ENCODE measurements at regions not wholly inside any gene's neighbourhood (a gene's known extent, or its start where the extent isn't known, plus 50 kb on each side); places are given as distances from the start of the nearest gene placed in this dataset.

GRCh38 chr5:61800450-61800849, 468.4 kb downstream of the ZSWIM6 start:
- Mint-ChIP-seq H3K36me3 (no peaks in the 10 kb centered on the region), H3K9me3 (peaks cover 0 to 2% of the 10 kb centered on the region in 2 donors), H3K27me3 (ENCODE audit: low read depth in 2 of 2) (no peaks in the 10 kb centered on the region), H3K4me3 (no peak overlapping the region), H3K4me1 (no peaks in the 10 kb centered on the region), H3K27ac (no peak overlapping the region)
- no peaks in the 10 kb centered on the region for H3K4me1 ChIP-seq (ENCODE audit: control insufficient read depth, insufficient read depth, low read length)
- no peaks in the 10 kb centered on the region for H3K9me3 ChIP-seq (ENCODE audit: control insufficient read depth, insufficient read depth, low read length)
- no peak overlapping the region for H3K27ac ChIP-seq (ENCODE audit: low read length)
- DNase-seq = no peak
- no peaks in the 10 kb centered on the region for H3K27me3 ChIP-seq (ENCODE audit: control insufficient read depth, insufficient read depth, low read length)
- TF ChIP-seq CTCF (IDR thresholded peaks at IDR 0.05) = no peak
- no peaks in the 10 kb centered on the region for H3K36me3 ChIP-seq (ENCODE audit: control insufficient read depth, insufficient read depth, low read length)
- intact Hi-C loops (cut with micrococcal nuclease) = no loop called here
- no peak for ATAC-seq
- no peak overlapping the region for H3K4me3 ChIP-seq (ENCODE audit: low read length)
- WGBS (ENCODE audit: insufficient coverage) = 91% methylated on average over 4 of the region's 4 CpGs

GRCh38 chr5:61801174-61801573, 469.1 kb downstream of the ZSWIM6 start:
- no peaks in the 10 kb centered on the region for H3K36me3 ChIP-seq (ENCODE audit: control insufficient read depth, insufficient read depth, low read length)
- H3K27ac ChIP-seq (ENCODE audit: low read length) = no peak overlapping the region
- TF ChIP-seq CTCF (IDR thresholded peaks at IDR 0.05) = no peak
- DNase-seq (no peak), ATAC-seq (no peak)
- 61% methylated on average over 4 of the region's 4 CpGs for WGBS (ENCODE audit: insufficient coverage)
- Mint-ChIP-seq H3K27ac (no peak overlapping the region), H3K36me3 (no peaks in the 10 kb centered on the region), H3K27me3 (ENCODE audit: low read depth in 2 of 2) (no peaks in the 10 kb centered on the region), H3K9me3 (peaks cover 0 to 2% of the 10 kb centered on the region in 2 donors), H3K4me1 (no peaks in the 10 kb centered on the region), H3K4me3 (no peak overlapping the region)
- H3K9me3 ChIP-seq (ENCODE audit: control insufficient read depth, insufficient read depth, low read length) = no peaks in the 10 kb centered on the region
- no peak overlapping the region for H3K4me3 ChIP-seq (ENCODE audit: low read length)
- no peaks in the 10 kb centered on the region for H3K4me1 ChIP-seq (ENCODE audit: control insufficient read depth, insufficient read depth, low read length)
- intact Hi-C loops (cut with micrococcal nuclease) = no loop called here
- H3K27me3 ChIP-seq (ENCODE audit: control insufficient read depth, insufficient read depth, low read length) = no peaks in the 10 kb centered on the region

GRCh38 chr5:61802456-61802855, 470.4 kb downstream of the ZSWIM6 start:
- ATAC-seq (no peak), DNase-seq (no peak)
- H3K9me3 ChIP-seq (ENCODE audit: control insufficient read depth, insufficient read depth, low read length) = no peaks in the 10 kb centered on the region
- no peaks in the 10 kb centered on the region for H3K36me3 Mint-ChIP-seq
- H3K27me3 ChIP-seq (ENCODE audit: control insufficient read depth, insufficient read depth, low read length) = no peaks in the 10 kb centered on the region
- H3K36me3 ChIP-seq (ENCODE audit: control insufficient read depth, insufficient read depth, low read length) = no peaks in the 10 kb centered on the region
- H3K4me3 Mint-ChIP-seq = no peak overlapping the region
- H3K27ac ChIP-seq (ENCODE audit: low read length) = no peak overlapping the region
- H3K4me1 Mint-ChIP-seq = no peaks in the 10 kb centered on the region
- intact Hi-C loops (cut with micrococcal nuclease) = no loop called here
- no peak overlapping the region for H3K27ac Mint-ChIP-seq
- TF ChIP-seq CTCF (IDR thresholded peaks at IDR 0.05) = no peak
- peaks cover 0 to 2% of the 10 kb centered on the region in 2 donors for H3K9me3 Mint-ChIP-seq
- no peak overlapping the region for H3K4me3 ChIP-seq (ENCODE audit: low read length)
- no CpG with 5 or more reads among the region's 2 CpGs for WGBS (ENCODE audit: insufficient coverage)
- H3K27me3 Mint-ChIP-seq (ENCODE audit: low read depth in 2 of 2) = peaks cover 0 to 4% of the 10 kb centered on the region in 2 donors
- no peaks in the 10 kb centered on the region for H3K4me1 ChIP-seq (ENCODE audit: control insufficient read depth, insufficient read depth, low read length)

- Histone ChIP-seq H3K9me3 (ENCODE audit: control insufficient read depth, insufficient read depth, low read length) (no peaks in the 10 kb centered on the region), H3K36me3 (ENCODE audit: control insufficient read depth, insufficient read depth, low read length) (no peaks in the 10 kb centered on the region), H3K27me3 (ENCODE audit: control insufficient read depth, insufficient read depth, low read length) (no peaks in the 10 kb centered on the region), H3K4me3 (ENCODE audit: low read length) (no peak overlapping the region), H3K4me1 (ENCODE audit: control insufficient read depth, insufficient read depth, low read length) (no peaks in the 10 kb centered on the region), H3K27ac (ENCODE audit: low read length) (no peak overlapping the region)
- H3K36me3 Mint-ChIP-seq = no peaks in the 10 kb centered on the region
- no peaks in the 10 kb centered on the region for H3K4me1 Mint-ChIP-seq
- no peak overlapping the region for H3K4me3 Mint-ChIP-seq
- DNase-seq = no peak
- H3K9me3 Mint-ChIP-seq = peaks cover 0 to 2% of the 10 kb centered on the region in 2 donors
- TF ChIP-seq CTCF (IDR thresholded peaks at IDR 0.05) = no peak
- intact Hi-C loops (cut with micrococcal nuclease) = no loop called here
- H3K27me3 Mint-ChIP-seq (ENCODE audit: low read depth in 2 of 2) = peaks cover 0 to 4% of the 10 kb centered on the region in 2 donors
- 86% methylated on average over 5 of the region's 5 CpGs for WGBS (ENCODE audit: insufficient coverage)
- H3K27ac Mint-ChIP-seq = no peak overlapping the region
- no peak for ATAC-seq
These were observed 473.0 kb downstream of the ZSWIM6 start for GRCh38 chr5:61805101-61805500.

All from natural killer cell (primary cell).